ENCODE measurements at regions not wholly inside any gene's neighbourhood (a gene's known extent, or its start where the extent isn't known, plus 50 kb on each side); places are given as distances from the start of the nearest gene placed in this dataset.

DNA sequence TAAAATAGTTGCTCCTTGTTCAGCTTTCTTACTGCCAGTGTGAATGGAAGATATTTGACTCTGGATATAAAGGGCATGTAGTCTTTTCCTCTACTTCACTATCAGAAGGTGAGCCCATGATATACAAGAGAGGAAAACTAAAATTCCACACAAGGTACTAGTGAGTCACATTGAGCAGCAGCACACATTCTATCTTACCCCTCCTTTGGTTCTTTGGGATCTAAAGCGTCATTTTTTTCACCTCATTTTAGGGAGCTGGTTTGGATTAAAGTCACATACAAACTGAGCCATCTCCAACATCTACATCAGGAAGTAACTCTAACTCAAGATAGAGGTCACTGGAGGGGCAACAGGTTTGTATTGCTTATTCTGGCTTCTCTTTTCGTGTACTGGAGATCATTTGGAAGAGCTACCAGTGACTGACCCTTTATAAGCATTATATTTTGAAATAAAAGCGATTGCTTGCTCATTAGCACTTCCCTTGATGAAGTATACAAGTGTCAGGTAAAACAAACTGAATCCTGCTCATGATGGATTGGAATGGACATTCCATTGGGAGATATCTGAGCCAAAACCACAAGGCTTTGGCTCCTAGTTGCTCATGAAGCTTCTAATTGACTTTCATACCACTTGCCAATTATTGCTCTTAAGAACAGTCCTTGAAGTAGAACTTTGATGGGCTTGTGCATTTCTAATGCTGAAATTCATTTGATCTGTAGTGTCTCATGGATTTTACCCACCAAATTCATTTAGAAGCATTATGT lies 124.1 kb downstream of the SPCS3 start:
- H4K91ac ChIP-seq (ENCODE audit: insufficient read length, low read depth, low read length), result no peak overlapping the region
- DNase-seq, result no peak
- no peak overlapping the region for H3K14ac ChIP-seq (ENCODE audit: insufficient read depth, low read length)
- Mint-ChIP-seq H3K27ac (no peak overlapping the region), H3K4me3 (no peak overlapping the region), H3K9me3 (no peaks in the 10 kb centered on the region), H3K36me3 (ENCODE audit: insufficient read depth in 1 of 3, low read depth in 3 of 3) (no peaks in the 10 kb centered on the region), H3K4me1 (no peaks in the 10 kb centered on the region), H3K27me3 (ENCODE audit: low read depth) (no peaks in the 10 kb centered on the region)
- H2BK15ac ChIP-seq (ENCODE audit: low read depth, low read length), result no peak overlapping the region
- H3K23me2 ChIP-seq (ENCODE audit: insufficient read length, low read depth, low read length, poor library complexity, severe bottlenecking), result no peaks in the 10 kb centered on the region
- H3K18ac ChIP-seq (ENCODE audit: insufficient read length, low read depth, low read length), result no peak overlapping the region
- no peak overlapping the region for H4K8ac ChIP-seq (replicated peaks; ENCODE audit: insufficient read length, low read depth, low read length)
- H3K56ac ChIP-seq (ENCODE audit: insufficient read length, low read depth, low read length), result no peak overlapping the region
- H2AK5ac ChIP-seq (ENCODE audit: insufficient read length, low read length), result no peak overlapping the region
- H3K27me3 ChIP-seq (ENCODE audit: insufficient read depth, low read length), result no peaks in the 10 kb centered on the region
- H2BK5ac ChIP-seq (ENCODE audit: insufficient read length, low read length), result no peak overlapping the region
- no peaks in the 10 kb centered on the region for H4K20me1 ChIP-seq (ENCODE audit: control insufficient read depth, insufficient read depth, insufficient read length)
- no peak overlapping the region for H2BK20ac ChIP-seq (ENCODE audit: low read depth, low read length, poor library complexity, severe bottlenecking)
- no peak overlapping the region for H3K4me2 ChIP-seq (ENCODE audit: insufficient read depth, insufficient read length, low read length)
- no peak overlapping the region for H3T11ph ChIP-seq (ENCODE audit: low read length)
- no peak overlapping the region for H2BK120ac ChIP-seq (ENCODE audit: low read depth, low read length, poor library complexity, severe bottlenecking)
- H3K4ac ChIP-seq (ENCODE audit: low read depth, low read length), result no peak overlapping the region
- H2AFZ ChIP-seq (ENCODE audit: low read length), result no peak overlapping the region
- H3K27ac ChIP-seq (ENCODE audit: insufficient read length, low read depth, low read length), result no peak overlapping the region
- TF ChIP-seq, protein P1, sequence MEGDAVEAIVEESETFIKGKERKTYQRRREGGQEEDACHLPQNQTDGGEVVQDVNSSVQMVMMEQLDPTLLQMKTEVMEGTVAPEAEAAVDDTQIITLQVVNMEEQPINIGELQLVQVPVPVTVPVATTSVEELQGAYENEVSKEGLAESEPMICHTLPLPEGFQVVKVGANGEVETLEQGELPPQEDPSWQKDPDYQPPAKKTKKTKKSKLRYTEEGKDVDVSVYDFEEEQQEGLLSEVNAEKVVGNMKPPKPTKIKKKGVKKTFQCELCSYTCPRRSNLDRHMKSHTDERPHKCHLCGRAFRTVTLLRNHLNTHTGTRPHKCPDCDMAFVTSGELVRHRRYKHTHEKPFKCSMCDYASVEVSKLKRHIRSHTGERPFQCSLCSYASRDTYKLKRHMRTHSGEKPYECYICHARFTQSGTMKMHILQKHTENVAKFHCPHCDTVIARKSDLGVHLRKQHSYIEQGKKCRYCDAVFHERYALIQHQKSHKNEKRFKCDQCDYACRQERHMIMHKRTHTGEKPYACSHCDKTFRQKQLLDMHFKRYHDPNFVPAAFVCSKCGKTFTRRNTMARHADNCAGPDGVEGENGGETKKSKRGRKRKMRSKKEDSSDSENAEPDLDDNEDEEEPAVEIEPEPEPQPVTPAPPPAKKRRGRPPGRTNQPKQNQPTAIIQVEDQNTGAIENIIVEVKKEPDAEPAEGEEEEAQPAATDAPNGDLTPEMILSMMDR (conservative IDR thresholded peaks at IDR 0.05), result no peak
- H3K23ac ChIP-seq (ENCODE audit: insufficient read length, low read depth, low read length), result no peak overlapping the region
- H3K9me3 ChIP-seq (ENCODE audit: control insufficient read depth, low read depth, low read length), result no peaks in the 10 kb centered on the region
- no peak overlapping the region for H4K5ac ChIP-seq (ENCODE audit: insufficient read length, low read depth, low read length)
- H3K9ac ChIP-seq (ENCODE audit: extremely low read depth, insufficient read length, low read length), result no peak overlapping the region
- H3K79me1 ChIP-seq (ENCODE audit: insufficient read depth, low read depth, low read length, poor library complexity, severe bottlenecking), result no peaks in the 10 kb centered on the region
- no peak overlapping the region for H2BK12ac ChIP-seq (ENCODE audit: insufficient read length, low read depth, low read length)
- H3K79me2 ChIP-seq (ENCODE audit: insufficient read depth, low read length), result no peaks in the 10 kb centered on the region
- no peaks in the 10 kb centered on the region for H3K4me1 ChIP-seq (ENCODE audit: insufficient read depth, low read length)
- no CpG with 5 or more reads among the region's 3 CpGs for WGBS (ENCODE audit: extremely low coverage, insufficient read length, low lambda C conversion rate)
